H1 (cell line): ENCODE measurements at regions not wholly inside any gene's neighbourhood (a gene's known extent, or its start where the extent isn't known, plus 50 kb on each side); places are given as distances from the start of the nearest gene placed in this dataset.

Experiments used
- CTCF ChIA-PET: fragments of 300-600 bp; sonication (Branson Sonifier 250); formaldehyde crosslinking; loops from one replicate; lab custom pipeline; 2021; ENCODE audit not compliant: partially characterized antibody; lab: Charles Lee
- POLR2A ChIA-PET: fragments of 300-600 bp; sonication (Branson Sonifier 250); formaldehyde crosslinking; loops from one replicate; lab custom pipeline; 2021; ENCODE audit warnings: inconsistent platforms; ENCODE audit not compliant: partially characterized antibody; lab: Charles Lee
- DNase-seq, 2 experiments: peaks; one replicate each; pipeline versions ENCODE4 v3.0.0 to v3.0.0-alpha.2; 2010 to 2022; ENCODE audit warnings: low spot score in 2 of 2, low read depth in 1 of 2, mixed read lengths in 1 of 2
- FAIRE-seq: peaks from 2 replicates; lab custom pipeline; 2011; peaks lifted over from hg19 to GRCh38; lab: Jason Lieb, UNC
- H2AFZ ChIP-seq: 2 replicates; pipeline ENCODE4 v1.8.1; 2012; ENCODE audit warnings: low read length, inconsistent platforms
- H2AK5ac ChIP-seq: 2 replicates; pipeline ENCODE4 v1.6.1; 2013; ENCODE audit warnings: low read depth, low read length
- H2BK120ac ChIP-seq: replicated peaks from 2 replicates; pipeline ENCODE3; 2013; ENCODE audit warnings: low read depth, low read length, inconsistent platforms
- H2BK12ac ChIP-seq: 2 replicates; pipeline ENCODE4 v1.6.1; 2013; ENCODE audit warnings: low read depth, low read length
- H2BK15ac ChIP-seq: 2 replicates; pipeline ENCODE4 v1.6.1; 2013; ENCODE audit warnings: low read length
- H2BK20ac ChIP-seq: 2 replicates; pipeline ENCODE4 v1.6.1; 2013; ENCODE audit warnings: low read length
- H2BK5ac ChIP-seq: 2 replicates; pipeline ENCODE4 v1.6.1; 2013; ENCODE audit warnings: low read depth, low read length
- H3K14ac ChIP-seq: 2 replicates; pipeline ENCODE4 v1.6.1; 2013; ENCODE audit warnings: inconsistent platforms; ENCODE audit not compliant: insufficient read length
- H3K18ac ChIP-seq: 2 replicates; pipeline ENCODE4 v1.6.1; 2013; ENCODE audit warnings: low read length; ENCODE audit errors: extremely low read depth
- H3K23ac ChIP-seq: 2 replicates; pipeline ENCODE4 v1.6.1; 2013; ENCODE audit warnings: inconsistent platforms; ENCODE audit not compliant: insufficient read length
- H3K23me2 ChIP-seq: 2 replicates; pipeline ENCODE4 v1.6.1; 2013; ENCODE audit warnings: low read depth, low read length
- H3K27ac ChIP-seq: 2 replicates; pipeline ENCODE4 v1.6.1; 2011; ENCODE audit warnings: low read depth, low read length, inconsistent platforms
- H3K27me3 ChIP-seq, 4 experiments: replicated peaks in 1 of 4; 1 replicate in 1 of 4; 2 replicates in 3 of 4; pipeline versions ENCODE4 v1.6.1 to v1.8.1; 2011 to 2013; ENCODE audit warnings: low read length in 3 of 4, mild to moderate bottlenecking in 3 of 4, inconsistent platforms in 2 of 4, mixed read lengths in 2 of 4, moderate library complexity in 1 of 4; ENCODE audit not compliant: control insufficient read depth in 3 of 4, insufficient read depth in 3 of 4; ENCODE audit errors: extremely low read depth in 1 of 4
- H3K36me3 ChIP-seq, 4 experiments: 2 replicates each; pipeline versions ENCODE4 v1.6.1 to v1.8.1; 2011 to 2013; ENCODE audit warnings: mild to moderate bottlenecking in 4 of 4, low read length in 3 of 4, moderate library complexity in 2 of 4, control low read depth in 1 of 4, inconsistent platforms in 1 of 4; ENCODE audit not compliant: insufficient read depth in 4 of 4, control insufficient read depth in 2 of 4
- H3K4ac ChIP-seq: replicated peaks from 2 replicates; pipeline ENCODE3; 2013; ENCODE audit warnings: low read length, low read depth, mixed read lengths, inconsistent platforms; ENCODE audit not compliant: insufficient read length
- H3K4me1 ChIP-seq, 4 experiments: replicated peaks in 1 of 4; 1 replicate in 1 of 4; 2 replicates in 3 of 4; pipeline versions ENCODE4 v1.6.1 to v1.8.1; 2011 to 2013; ENCODE audit warnings: low read length in 3 of 4, inconsistent platforms in 2 of 4, mixed read lengths in 1 of 4; ENCODE audit not compliant: insufficient read depth in 4 of 4, control insufficient read depth in 3 of 4
- H3K4me2 ChIP-seq, 2 experiments: 2 replicates each; pipeline versions ENCODE4 v1.6.1 to v1.8.1; 2011 to 2013; ENCODE audit warnings: low read depth in 2 of 2, low read length in 2 of 2, control low read depth in 1 of 2, inconsistent platforms in 1 of 2, mild to moderate bottlenecking in 1 of 2; ENCODE audit not compliant: insufficient read depth in 1 of 2
- H3K4me3 ChIP-seq, 4 experiments: fragments of 200-600, 300-600 bp in 1 of 4; sonication (generic), shearing (Covaris generic), sonication (Bioruptor Twin) in 1 of 4; 2 replicates each; pipeline versions ENCODE4 v1.5.1 to v1.8.1; 2011 to 2016; ENCODE audit warnings: low read length in 4 of 4, low read depth in 3 of 4, control low read depth in 2 of 4, inconsistent platforms in 2 of 4, mild to moderate bottlenecking in 2 of 4, mixed read lengths in 1 of 4, moderate library complexity in 1 of 4; ENCODE audit not compliant: insufficient read depth in 2 of 4; ENCODE audit errors: extremely low read depth in 1 of 4
- H3K56ac ChIP-seq: replicated peaks from 2 replicates; pipeline ENCODE3; 2013; ENCODE audit warnings: low read depth, mild to moderate bottlenecking, mixed read lengths, low read length, inconsistent platforms; ENCODE audit not compliant: insufficient read length
- H3K79me1 ChIP-seq: 2 replicates; pipeline ENCODE4 v1.6.1; 2013; ENCODE audit warnings: low read depth, low read length, control low read depth
- H3K79me2 ChIP-seq, 2 experiments: 2 replicates each; pipeline versions ENCODE4 v1.6.1 to v1.8.1; 2012 to 2013; ENCODE audit warnings: low read length in 2 of 2, mild to moderate bottlenecking in 2 of 2, inconsistent platforms in 1 of 2; ENCODE audit not compliant: insufficient read depth in 2 of 2, control insufficient read depth in 1 of 2
- H3K9ac ChIP-seq, 4 experiments: replicated peaks in 1 of 4; 1 replicate in 1 of 4; 2 replicates in 3 of 4; pipeline versions ENCODE4 v1.6.1 to v1.8.1; 2011 to 2013; ENCODE audit warnings: low read depth in 3 of 4, low read length in 3 of 4, control low read depth in 2 of 4, mild to moderate bottlenecking in 2 of 4, moderate library complexity in 2 of 4, inconsistent platforms in 1 of 4; ENCODE audit errors: extremely low read depth in 1 of 4
- H3K9me3 ChIP-seq, 2 experiments: 2 replicates each; pipeline versions ENCODE4 v1.6.1 to v1.8.1; 2012 to 2013; ENCODE audit warnings: mild to moderate bottlenecking in 2 of 2, moderate library complexity in 2 of 2, control low read depth in 1 of 2, inconsistent platforms in 1 of 2, low read depth in 1 of 2, low read length in 1 of 2, mixed read lengths in 1 of 2; ENCODE audit not compliant: insufficient read depth in 2 of 2
- H4K20me1 ChIP-seq, 2 experiments: replicated peaks in 1 of 2; 2 replicates each; pipeline versions ENCODE3 to v1.8.1; 2011 to 2013; ENCODE audit warnings: inconsistent platforms in 2 of 2, low read length in 2 of 2, mild to moderate bottlenecking in 1 of 2; ENCODE audit not compliant: insufficient read depth in 2 of 2, control insufficient read depth in 1 of 2
- H4K5ac ChIP-seq: 2 replicates; pipeline ENCODE4 v1.6.1; 2013; ENCODE audit warnings: low read length, low read depth, mixed read lengths, inconsistent platforms; ENCODE audit not compliant: insufficient read length
- H4K8ac ChIP-seq: 2 replicates; pipeline ENCODE4 v1.8.0; 2013; ENCODE audit warnings: mild to moderate bottlenecking, moderate library complexity, low read length, inconsistent platforms; ENCODE audit not compliant: insufficient read depth; ENCODE audit errors: extremely low read depth
- H4K91ac ChIP-seq: replicated peaks from 2 replicates; pipeline ENCODE3; 2013; ENCODE audit warnings: low read length, mixed read lengths, inconsistent platforms; ENCODE audit not compliant: insufficient read length
- BCL11A ChIP-seq, 2 experiments: IDR thresholded peaks; one replicate each; pipeline ENCODE4 v1.6.1; 2011; ENCODE audit warnings: low read depth in 2 of 2, low read length in 2 of 2, mild to moderate bottlenecking in 2 of 2
- CBX5 ChIP-seq: fragments of 300-800, 300-1000 bp; sonication (generic); IDR thresholded peaks from 2 replicates; pipeline ENCODE4 v1.7.1; 2016; ENCODE audit warnings: antibody characterized with exemption, low read length, low read depth
- E2F6 ChIP-seq: IDR thresholded peaks from 2 replicates; pipeline ENCODE4 v1.6.1; 2012; ENCODE audit warnings: inconsistent platforms
- JUN ChIP-seq: IDR thresholded peaks from 2 replicates; pipeline ENCODE4 v1.6.1; 2011; ENCODE audit warnings: low read depth, mild to moderate bottlenecking, improper control_type of control experiment, low read length
- NRF1 ChIP-seq: IDR thresholded peaks from 2 replicates; pipeline ENCODE4 v1.6.1; 2011; ENCODE audit warnings: mild to moderate bottlenecking, low read depth, low read length, improper control_type of control experiment
- RXRA ChIP-seq: IDR thresholded peaks from 2 replicates; pipeline ENCODE4 v1.6.1; 2011; ENCODE audit warnings: low read depth, mild to moderate bottlenecking, low read length, moderate library complexity; ENCODE audit not compliant: insufficient read depth
- YY1 ChIP-seq: IDR thresholded peaks from 2 replicates; pipeline ENCODE4 v1.6.1; 2011; ENCODE audit warnings: low read depth, mild to moderate bottlenecking, low read length
- WGBS, 2 experiments: shearing (Covaris generic) in 1 of 2; methylation state at CpG; one replicate each; pipeline versions ENCODE4 v1.1.6 to v1.1.7; 2013 to 2015; ENCODE audit warnings: low lambda C conversion rate in 2 of 2, mixed read lengths in 2 of 2, inconsistent platforms in 1 of 2, low coverage in 1 of 2, missing lambda C conversion rate in 1 of 2; ENCODE audit not compliant: insufficient replicate concordance in 2 of 2, insufficient coverage in 1 of 2, insufficient read length in 1 of 2; ENCODE audit errors: extremely low coverage in 1 of 2, missing lambda C conversion rate in 1 of 2; 5-methylcytosine and 5-hydroxymethylcytosine counted together

GRCh38 chr4:43992552-43992951, 456.1 kb downstream of the KCTD8 start:
- no peak for DNase-seq
- H3K9ac ChIP-seq, result no peak overlapping the region
- POLR2A ChIA-PET, result no interaction called here
- no peak overlapping the region for H3K18ac ChIP-seq
- no peaks in the 10 kb centered on the region for H3K36me3 ChIP-seq
- H2AK5ac ChIP-seq, result no peak overlapping the region
- FAIRE-seq, result no peak
- H3K27me3 ChIP-seq, result no peaks in the 10 kb centered on the region
- H2AFZ ChIP-seq, result no peak overlapping the region
- no peak overlapping the region for H4K91ac ChIP-seq
- no peak overlapping the region for H2BK12ac ChIP-seq
- no peak overlapping the region for H2BK5ac ChIP-seq
- no peaks in the 10 kb centered on the region for H3K79me1 ChIP-seq
- H3K4me3 ChIP-seq, result no peak overlapping the region
- H3K4me1 ChIP-seq, result peaks cover 0 to 9% (median 3%) of the 10 kb centered on the region in 4 experiments; a peak in 3 of 7 replicates
- H4K5ac ChIP-seq, result no peak overlapping the region
- no peak overlapping the region for H2BK20ac ChIP-seq
- no peaks in the 10 kb centered on the region for H3K23me2 ChIP-seq
- WGBS, 2 experiments, result 36% methylated on average over 3 of the region's 3 CpGs; no CpG with 5 or more reads in 1 of the 2 experiments
- H4K20me1 ChIP-seq, result no peaks in the 10 kb centered on the region
- no peak overlapping the region for H2BK120ac ChIP-seq
- no peak overlapping the region for H2BK15ac ChIP-seq
- H3K23ac ChIP-seq, result no peak overlapping the region
- H3K14ac ChIP-seq, result no peak overlapping the region
- no peaks in the 10 kb centered on the region for H3K9me3 ChIP-seq
- H3K4me2 ChIP-seq, result no peak overlapping the region
- H3K56ac ChIP-seq, result no peak overlapping the region
- no peak overlapping the region for H3K4ac ChIP-seq
- no peak overlapping the region for H3K27ac ChIP-seq
- no peak for TF ChIP-seq E2F6
- TF ChIP-seq BCL11A (IDR thresholded peaks at IDR 0.05; ENCODE audit: low read depth in 2 of 2, low read length in 2 of 2), result no peak
- TF ChIP-seq JUN, result no peak
- no peak for TF ChIP-seq RXRA
- no peak for TF ChIP-seq YY1
- TF ChIP-seq NRF1, result no peak
- no peak for TF ChIP-seq CBX5
- TF ChIP-seq, all 59 proteins: peak for 0
- Histone ChIP-seq H3K79me2 (no peaks in the 10 kb centered on the region), H4K8ac (no peak overlapping the region)
- CTCF ChIA-PET, result no interaction called here
